Brain microvascular endothelial cell (primary cell): ENCODE measurements at regions not wholly inside any gene's neighbourhood (a gene's known extent, or its start where the extent isn't known, plus 50 kb on each side); places are given as distances from the start of the nearest gene placed in this dataset.

Experiments
- DNase-seq: peaks from one replicate; pipeline ENCODE4 v3.0.0-alpha.2; 2020
- H3K27ac ChIP-seq: fragments of 250-450 bp; sonication (Bioruptor Pico); 2 replicates; pipeline ENCODE4 v1.5.1; 2020; ENCODE audit warnings: mild to moderate bottlenecking, moderate library complexity
- H3K27me3 ChIP-seq: fragments of 250-450 bp; sonication (Bioruptor Pico); replicated peaks from 2 replicates; pipeline ENCODE4 v1.5.1; 2020; ENCODE audit warnings: mild to moderate bottlenecking
- H3K36me3 ChIP-seq: fragments of 250-450 bp; sonication (Bioruptor Pico); replicated peaks from 2 replicates; pipeline ENCODE4 v1.5.1; 2020; ENCODE audit warnings: mild to moderate bottlenecking
- H3K4me3 ChIP-seq: 2 replicates; pipeline ENCODE4 v1.5.1; 2011; ENCODE audit warnings: low read depth, mild to moderate bottlenecking, control low read depth, low read length, moderate library complexity
- in situ Hi-C: cut with HindIII; loops from 2 replicates; pipeline ENCODE4 v1.10.0; 2017; ENCODE audit warnings: low sequenced_read_pairs, low pct_ligation_motif_present
- TF ChIP-seq, protein P1 (sequence below): IDR thresholded peaks from 2 replicates; pipeline ENCODE4 v1.5.1; 2011; ENCODE audit warnings: low read depth, mild to moderate bottlenecking, moderate library complexity, low read length, control low read depth, inconsistent platforms; ENCODE audit errors: missing control alignments

DNA sequence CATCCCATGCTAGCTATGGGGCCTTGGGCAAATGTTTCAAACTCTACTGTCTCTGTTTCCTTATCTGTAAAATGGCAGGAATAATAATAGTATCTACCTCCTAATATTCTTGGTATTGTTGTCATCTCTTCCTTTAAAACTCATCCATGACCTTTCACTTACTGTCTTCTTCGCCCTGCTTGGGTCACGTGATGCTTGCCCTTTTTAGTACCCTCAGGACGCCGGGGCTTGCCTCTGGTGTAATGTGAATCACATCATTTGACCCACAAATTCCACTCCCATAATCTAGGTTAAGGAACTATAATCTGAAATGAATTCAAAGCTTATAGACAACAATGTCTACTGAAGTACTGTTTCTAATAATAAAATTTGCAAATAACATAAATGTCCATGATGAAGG lies 162.7 kb downstream of the DRD1 start:
- TF ChIP-seq, protein P1, sequence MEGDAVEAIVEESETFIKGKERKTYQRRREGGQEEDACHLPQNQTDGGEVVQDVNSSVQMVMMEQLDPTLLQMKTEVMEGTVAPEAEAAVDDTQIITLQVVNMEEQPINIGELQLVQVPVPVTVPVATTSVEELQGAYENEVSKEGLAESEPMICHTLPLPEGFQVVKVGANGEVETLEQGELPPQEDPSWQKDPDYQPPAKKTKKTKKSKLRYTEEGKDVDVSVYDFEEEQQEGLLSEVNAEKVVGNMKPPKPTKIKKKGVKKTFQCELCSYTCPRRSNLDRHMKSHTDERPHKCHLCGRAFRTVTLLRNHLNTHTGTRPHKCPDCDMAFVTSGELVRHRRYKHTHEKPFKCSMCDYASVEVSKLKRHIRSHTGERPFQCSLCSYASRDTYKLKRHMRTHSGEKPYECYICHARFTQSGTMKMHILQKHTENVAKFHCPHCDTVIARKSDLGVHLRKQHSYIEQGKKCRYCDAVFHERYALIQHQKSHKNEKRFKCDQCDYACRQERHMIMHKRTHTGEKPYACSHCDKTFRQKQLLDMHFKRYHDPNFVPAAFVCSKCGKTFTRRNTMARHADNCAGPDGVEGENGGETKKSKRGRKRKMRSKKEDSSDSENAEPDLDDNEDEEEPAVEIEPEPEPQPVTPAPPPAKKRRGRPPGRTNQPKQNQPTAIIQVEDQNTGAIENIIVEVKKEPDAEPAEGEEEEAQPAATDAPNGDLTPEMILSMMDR, result no peak
- Histone ChIP-seq H3K27ac (no peak overlapping the region), H3K4me3 (no peak overlapping the region), H3K27me3 (no peaks in the 10 kb centered on the region), H3K36me3 (no peaks in the 10 kb centered on the region)
- DNase-seq, result no peak
- in situ Hi-C loops, result no loop called here

DNA sequence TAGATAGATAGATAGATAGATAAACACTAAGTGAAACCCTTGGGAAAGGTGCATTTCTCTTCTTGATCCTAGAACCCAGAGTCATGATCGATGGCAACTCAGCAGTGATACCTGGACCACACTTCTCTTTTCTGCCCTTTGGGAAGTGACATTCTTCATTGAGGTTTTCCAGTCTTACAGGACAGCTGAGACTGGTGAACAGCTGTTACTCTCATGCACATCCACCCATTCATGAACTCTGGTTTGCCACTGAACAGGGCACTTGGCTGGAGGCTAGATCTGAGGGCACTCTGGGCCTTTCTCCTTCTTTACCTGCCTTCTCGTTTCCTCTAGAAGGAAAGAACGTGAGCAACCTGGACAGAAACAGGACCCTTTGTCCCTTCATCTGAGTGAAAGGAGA lies 164.5 kb downstream of the DRD1 start:
- H3K36me3 ChIP-seq, result no peaks in the 10 kb centered on the region
- in situ Hi-C loops, result no loop called here
- H3K27ac ChIP-seq, result no peak overlapping the region
- TF ChIP-seq, protein P1, result no peak
- H3K4me3 ChIP-seq, result no peak overlapping the region
- no peaks in the 10 kb centered on the region for H3K27me3 ChIP-seq
- DNase-seq, result no peak

DNA sequence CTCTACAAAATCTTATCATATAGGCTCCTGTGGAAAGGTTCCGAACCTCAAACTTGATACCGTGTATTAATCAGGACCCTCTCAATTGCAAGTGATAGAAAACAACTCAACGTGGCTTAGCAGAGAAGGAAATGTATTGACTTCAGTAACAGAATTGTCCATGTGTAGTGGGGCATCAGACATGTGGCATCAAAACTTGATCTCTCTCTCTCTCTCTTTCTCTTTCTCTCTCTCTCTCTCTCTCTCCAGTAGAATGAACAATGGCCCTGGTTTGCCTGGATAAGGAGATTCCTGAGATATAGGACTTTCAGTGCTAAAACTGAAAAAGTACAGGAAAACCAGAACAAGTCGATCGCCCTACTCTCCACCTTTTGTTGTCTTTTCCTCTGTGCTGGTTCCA lies 168.2 kb downstream of the DRD1 start:
- TF ChIP-seq, protein P1, result no peak
- H3K4me3 ChIP-seq, result no peak overlapping the region
- no peak for DNase-seq
- in situ Hi-C loops, result no loop called here
- H3K36me3 ChIP-seq, result no peaks in the 10 kb centered on the region
- H3K27me3 ChIP-seq, result no peaks in the 10 kb centered on the region
- H3K27ac ChIP-seq, result no peak overlapping the region

DNA sequence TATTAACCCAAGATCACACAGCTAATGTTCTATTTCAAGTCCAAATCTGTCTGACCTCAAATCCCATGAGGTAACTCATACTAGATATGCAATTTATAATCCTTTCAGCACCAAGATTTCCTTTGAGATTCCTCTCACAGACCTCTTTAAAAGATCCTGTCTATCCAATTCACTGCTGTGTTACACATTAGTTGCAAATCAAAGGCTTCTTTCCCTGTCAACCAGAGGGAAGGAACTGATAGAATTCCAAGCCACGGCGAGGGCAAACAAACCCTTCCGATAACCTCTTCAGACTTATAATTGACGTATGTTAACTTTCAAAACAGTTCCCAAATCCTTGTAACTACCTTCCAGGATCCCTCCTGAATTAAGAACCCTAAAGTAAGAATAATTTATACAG lies 168.9 kb downstream of the DRD1 start:
- DNase-seq, result no peak
- H3K4me3 ChIP-seq, result no peak overlapping the region
- in situ Hi-C loops, result no loop called here
- no peak overlapping the region for H3K27ac ChIP-seq
- H3K27me3 ChIP-seq, result no peaks in the 10 kb centered on the region
- H3K36me3 ChIP-seq, result no peaks in the 10 kb centered on the region
- TF ChIP-seq, protein P1, result no peak

DNA sequence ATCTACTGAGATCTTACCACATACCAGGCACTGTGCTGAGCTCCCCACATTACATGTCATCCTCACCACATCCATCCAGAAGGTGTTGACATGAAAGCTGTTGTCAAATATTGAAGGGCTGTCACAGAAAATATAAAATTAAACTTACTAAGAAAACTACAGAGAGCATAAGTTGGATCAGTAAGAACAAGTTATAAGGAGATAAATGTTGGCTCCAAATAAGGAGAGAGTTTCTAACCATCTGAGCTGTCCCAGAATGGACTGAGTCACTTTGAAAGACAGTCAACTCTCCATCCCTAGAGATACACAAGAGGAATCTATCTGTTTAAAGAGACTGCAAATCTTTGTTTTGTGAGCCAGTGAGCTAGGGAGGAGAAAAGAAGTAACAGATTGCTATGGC lies 169.8 kb downstream of the DRD1 start:
- no peak overlapping the region for H3K4me3 ChIP-seq
- no peak for DNase-seq
- in situ Hi-C loops, result no loop called here
- no peak overlapping the region for H3K27ac ChIP-seq
- no peaks in the 10 kb centered on the region for H3K36me3 ChIP-seq
- TF ChIP-seq, protein P1, result no peak
- H3K27me3 ChIP-seq, result no peaks in the 10 kb centered on the region

DNA sequence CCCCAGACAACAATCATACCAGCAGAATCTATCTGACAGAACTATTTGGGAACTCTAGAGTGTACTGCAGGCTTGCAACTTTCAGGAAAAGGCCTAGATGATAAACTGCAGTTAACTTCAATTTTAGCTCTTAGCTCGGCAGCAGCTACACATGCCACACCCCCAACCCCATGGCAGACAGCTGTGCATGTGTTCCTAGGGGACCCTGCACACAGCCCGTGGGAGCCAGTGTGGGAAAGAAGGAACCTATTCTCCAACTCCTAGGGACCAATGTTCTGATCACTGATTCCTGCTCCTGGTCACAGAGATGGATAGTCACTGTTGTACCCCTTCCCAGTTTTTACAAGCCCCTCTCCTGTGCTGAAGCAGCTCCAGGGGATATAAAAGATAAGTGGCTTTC lies 179.6 kb downstream of the DRD1 start:
- H3K4me3 ChIP-seq, result no peak overlapping the region
- in situ Hi-C loops, result no loop called here
- TF ChIP-seq, protein P1, result no peak
- no peaks in the 10 kb centered on the region for H3K27me3 ChIP-seq
- H3K27ac ChIP-seq, result no peak overlapping the region
- no peak for DNase-seq
- no peaks in the 10 kb centered on the region for H3K36me3 ChIP-seq
